PC-9 (cell line): ENCODE measurements at regions not wholly inside any gene's neighbourhood (a gene's known extent, or its start where the extent isn't known, plus 50 kb on each side); places are given as distances from the start of the nearest gene placed in this dataset.

ENCODE experiments used
- BruUV-seq: library from RNA; stranded (reverse); fragments of 400-500 nt; replicated peaks from 2 replicates; lab custom pipeline; 2021; lab: Mats Ljungman, UMichigan
- CTCF ChIA-PET: fragments of 300-600 bp; sonication (Branson Sonifier 250); formaldehyde crosslinking; loops from one replicate; lab custom pipeline; 2022; ENCODE audit warnings: antibody characterized with exemption; lab: Charles Lee
- POLR2A ChIA-PET: fragments of 300-600 bp; sonication (Branson Sonifier 250); formaldehyde crosslinking; loops from one replicate; lab custom pipeline; 2022; ENCODE audit warnings: antibody characterized with exemption; ENCODE audit not compliant: unreplicated experiment; lab: Charles Lee
- DNase-seq, 2 experiments: peaks; one replicate each; pipeline versions ENCODE4 v3.0.0 to v3.0.0-alpha.2; 2015 to 2022; ENCODE audit warnings: mixed read lengths in 1 of 2
- H2AFZ ChIP-seq: fragments of 200-600 bp; sonication (generic); 2 replicates; pipeline ENCODE4 v1.8.1; 2017; ENCODE audit warnings: antibody characterized with exemption
- H3F3A ChIP-seq: fragments of 200-600 bp; sonication (generic); 2 replicates; pipeline ENCODE4 v1.8.1; 2017; ENCODE audit warnings: antibody characterized with exemption, mild to moderate bottlenecking, low read depth; ENCODE audit not compliant: insufficient read depth
- H3K27ac ChIP-seq: fragments of 200-600 bp; sonication (generic); 2 replicates; pipeline ENCODE4 v1.6.1; 2016; ENCODE audit warnings: mixed run types
- H3K27me3 ChIP-seq: fragments of 200-600 bp; sonication (generic); 2 replicates; pipeline ENCODE4 v1.6.1; 2016; ENCODE audit warnings: low read depth, mixed run types; ENCODE audit not compliant: insufficient read depth
- H3K36me3 ChIP-seq: fragments of 200-600 bp; sonication (generic); 2 replicates; pipeline ENCODE4 v1.6.1; 2016; ENCODE audit warnings: low read depth, mixed run types
- H3K4me1 ChIP-seq: fragments of 200-600 bp; sonication (generic); replicated peaks from 2 replicates; pipeline ENCODE4 v1.6.1; 2016; ENCODE audit warnings: mixed run types; ENCODE audit not compliant: insufficient read depth
- H3K4me2 ChIP-seq: fragments of 200-600 bp; sonication (generic); 2 replicates; pipeline ENCODE4 v1.6.1; 2017; ENCODE audit warnings: mixed run types
- H3K4me3 ChIP-seq: fragments of 200-600 bp; sonication (generic); 2 replicates; pipeline ENCODE4 v1.6.1; 2016; ENCODE audit warnings: mixed run types
- H3K79me2 ChIP-seq: fragments of 200-600 bp; sonication (generic); 2 replicates; pipeline ENCODE4 v1.6.1; 2017; ENCODE audit warnings: low read depth, mixed run types
- H3K9me2 ChIP-seq: fragments of 200-600 bp; sonication (generic); 2 replicates; pipeline ENCODE4 v1.8.1; 2017; ENCODE audit warnings: mild to moderate bottlenecking; ENCODE audit not compliant: insufficient read depth
- H3K9me3 ChIP-seq: fragments of 200-600 bp; sonication (generic); 2 replicates; pipeline ENCODE4 v1.8.1; 2016; ENCODE audit warnings: low read depth; ENCODE audit not compliant: insufficient read depth
- H4K20me1 ChIP-seq: fragments of 200-600 bp; sonication (generic); 2 replicates; pipeline ENCODE4 v1.8.1; 2017; ENCODE audit not compliant: insufficient read depth
- EZH2 ChIP-seq: fragments of 200-600 bp; sonication (generic); IDR thresholded peaks from 2 replicates; pipeline ENCODE4 v1.8.0; 2017; ENCODE audit warnings: antibody characterized with exemption, low read depth
- intact Hi-C: fragments of 100-400 bp; cut with micrococcal nuclease; formaldehyde crosslinking; loops from one replicate; pipeline ENCODE4 v1.10.0; 2022; ENCODE audit not compliant: unreplicated experiment
- TF ChIP-seq, protein P1 (sequence below): fragments of 200-600 bp; sonication (generic); conservative IDR thresholded peaks from 2 replicates; pipeline ENCODE4 v1.6.1; 2017; ENCODE audit warnings: mixed run types, antibody characterized with exemption, mild to moderate bottlenecking, moderate library complexity

DNA sequence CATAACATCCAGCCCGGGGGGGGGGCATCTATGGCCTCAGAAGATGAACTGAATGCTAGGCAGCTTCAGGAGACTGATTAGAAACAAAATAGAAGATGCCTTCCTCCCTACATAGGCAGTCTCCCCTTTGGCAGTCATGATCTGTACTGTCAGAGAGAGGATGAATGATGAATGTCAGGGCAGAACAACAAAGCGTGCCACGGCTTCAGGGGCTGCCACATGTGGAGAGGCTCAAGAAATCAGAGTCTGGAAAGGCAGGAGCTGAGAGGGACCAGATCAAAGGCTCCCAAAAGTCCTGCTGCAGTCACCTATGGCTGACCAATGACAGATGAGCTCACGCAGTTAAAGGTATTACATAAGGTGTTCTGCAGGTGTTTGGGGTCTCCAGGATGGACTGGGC, 180.4 kb downstream of the UACA start:
- no peak overlapping the region for H3K4me3 ChIP-seq
- no peaks in the 10 kb centered on the region for H3K9me2 ChIP-seq
- peaks cover 18% of the 10 kb centered on the region for H3K4me1 ChIP-seq
- CTCF ChIA-PET, result no interaction called here
- H3K79me2 ChIP-seq, result no peaks in the 10 kb centered on the region
- H3F3A ChIP-seq, result peaks cover 6% of the 10 kb centered on the region; the same call in 1 of the 2 replicates
- no peaks in the 10 kb centered on the region for H3K36me3 ChIP-seq
- POLR2A ChIA-PET, result no interaction called here
- no peaks in the 10 kb centered on the region for H3K9me3 ChIP-seq
- no TSS peak for BruUV-seq
- no peak overlapping the region for H3K27ac ChIP-seq
- TF ChIP-seq EZH2, result no peak
- TF ChIP-seq, protein P1, sequence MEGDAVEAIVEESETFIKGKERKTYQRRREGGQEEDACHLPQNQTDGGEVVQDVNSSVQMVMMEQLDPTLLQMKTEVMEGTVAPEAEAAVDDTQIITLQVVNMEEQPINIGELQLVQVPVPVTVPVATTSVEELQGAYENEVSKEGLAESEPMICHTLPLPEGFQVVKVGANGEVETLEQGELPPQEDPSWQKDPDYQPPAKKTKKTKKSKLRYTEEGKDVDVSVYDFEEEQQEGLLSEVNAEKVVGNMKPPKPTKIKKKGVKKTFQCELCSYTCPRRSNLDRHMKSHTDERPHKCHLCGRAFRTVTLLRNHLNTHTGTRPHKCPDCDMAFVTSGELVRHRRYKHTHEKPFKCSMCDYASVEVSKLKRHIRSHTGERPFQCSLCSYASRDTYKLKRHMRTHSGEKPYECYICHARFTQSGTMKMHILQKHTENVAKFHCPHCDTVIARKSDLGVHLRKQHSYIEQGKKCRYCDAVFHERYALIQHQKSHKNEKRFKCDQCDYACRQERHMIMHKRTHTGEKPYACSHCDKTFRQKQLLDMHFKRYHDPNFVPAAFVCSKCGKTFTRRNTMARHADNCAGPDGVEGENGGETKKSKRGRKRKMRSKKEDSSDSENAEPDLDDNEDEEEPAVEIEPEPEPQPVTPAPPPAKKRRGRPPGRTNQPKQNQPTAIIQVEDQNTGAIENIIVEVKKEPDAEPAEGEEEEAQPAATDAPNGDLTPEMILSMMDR, result no peak
- no peak overlapping the region for H3K4me2 ChIP-seq
- no peaks in the 10 kb centered on the region for H4K20me1 ChIP-seq
- intact Hi-C loops, result loop anchor here (5.0 to 10.0 kb wide), 3 partner anchors 338 to 1106 kb away; partner anchors contain the start of gene TLE3
- H3K27me3 ChIP-seq, result no peaks in the 10 kb centered on the region
- DNase-seq, result no peak
- H2AFZ ChIP-seq, result no peak overlapping the region

DNA sequence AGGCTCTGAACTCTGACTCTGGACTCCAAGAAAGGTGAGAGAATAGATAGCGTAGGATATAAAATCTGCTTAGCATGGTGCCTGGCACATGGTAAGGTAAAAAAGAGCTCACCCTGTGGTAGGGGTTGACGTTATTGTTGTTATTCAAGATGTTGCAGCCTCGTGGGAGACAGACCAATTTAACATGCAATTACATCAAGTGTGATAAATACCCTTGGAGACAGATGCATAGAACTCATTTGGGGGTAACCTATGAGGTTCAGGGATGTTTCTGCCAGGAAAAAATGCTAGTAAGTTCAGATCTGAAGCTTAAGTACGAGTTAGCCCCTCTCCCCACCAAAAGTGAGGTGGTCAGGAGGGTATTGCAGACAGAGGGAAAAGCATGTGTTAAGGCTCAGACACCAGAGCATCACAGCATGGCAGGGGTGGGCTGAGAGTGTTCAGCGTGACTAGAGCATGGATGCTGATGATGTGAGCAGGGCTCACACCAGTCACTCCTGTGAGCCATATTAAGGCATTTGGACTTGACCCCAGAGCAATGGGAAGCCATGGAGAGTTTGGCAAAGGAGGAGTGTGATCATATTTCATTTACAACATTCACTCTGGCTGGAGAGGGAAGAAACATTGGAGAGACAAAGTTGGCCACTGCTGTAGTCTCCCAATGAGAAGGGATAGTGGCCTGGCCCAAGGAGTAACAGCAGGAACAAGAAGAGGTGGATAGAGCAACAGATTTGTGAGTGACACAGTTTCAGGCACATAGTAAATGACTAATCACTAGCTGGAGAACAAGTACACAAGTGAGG, 181.0 kb downstream of the UACA start:
- intact Hi-C loops, result loop anchor here (5.0 to 10.0 kb wide), 3 partner anchors 338 to 1105 kb away; partner anchors contain the start of gene TLE3
- Histone ChIP-seq H4K20me1 (no peaks in the 10 kb centered on the region), H3K27ac (no peak overlapping the region), H3K79me2 (no peaks in the 10 kb centered on the region), H3K4me2 (no peak overlapping the region), H3K9me2 (no peaks in the 10 kb centered on the region), H3F3A (peaks cover 6% of the 10 kb centered on the region; the same call in 1 of the 2 replicates), H3K4me1 (peaks cover 18% of the 10 kb centered on the region), H3K36me3 (no peaks in the 10 kb centered on the region), H3K27me3 (no peaks in the 10 kb centered on the region), H3K9me3 (no peaks in the 10 kb centered on the region), H2AFZ (no peak overlapping the region), H3K4me3 (no peak overlapping the region)
- no peak for DNase-seq
- BruUV-seq, result no TSS peak
- CTCF ChIA-PET, result no interaction called here
- POLR2A ChIA-PET, result interaction anchor here (0.6 kb wide), 1 partner anchor 51 kb away, joined by 3 read pairs; no protein-coding TSS in a partner anchor
- TF ChIP-seq, protein P1, result no peak
- no peak for TF ChIP-seq EZH2

DNA sequence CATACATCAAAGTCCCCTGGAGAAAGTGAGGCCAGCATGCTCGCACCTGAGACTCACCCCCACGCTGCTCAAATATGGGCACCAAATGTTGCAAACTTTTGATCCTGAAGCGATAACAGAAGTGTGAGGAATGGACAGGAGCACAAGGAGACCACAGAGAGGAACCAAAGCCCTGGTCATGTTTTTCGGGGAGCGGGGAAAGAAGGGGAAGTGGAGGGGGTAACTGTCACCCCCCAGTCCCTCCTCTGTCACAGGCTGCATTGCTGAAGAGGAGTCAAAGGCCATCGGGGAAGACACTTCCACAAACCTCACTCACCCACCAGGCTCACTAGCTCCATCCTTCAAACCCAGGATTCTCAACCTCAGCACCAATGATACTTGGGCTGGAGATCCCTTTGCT, 182.4 kb downstream of the UACA start:
- intact Hi-C loops, result loop anchor here (5.0 to 10.0 kb wide), 3 partner anchors 336 to 1104 kb away; partner anchors contain the start of gene TLE3
- POLR2A ChIA-PET, result no interaction called here
- CTCF ChIA-PET, result no interaction called here

More for the DNA sequence above, 182.4 kb downstream of the UACA start:
- Histone ChIP-seq H3K36me3 (no peaks in the 10 kb centered on the region), H3K9me2 (no peaks in the 10 kb centered on the region), H3K27me3 (no peaks in the 10 kb centered on the region), H3K4me2 (no peak overlapping the region), H4K20me1 (no peaks in the 10 kb centered on the region), H3K79me2 (no peaks in the 10 kb centered on the region), H3F3A (peaks cover 6% of the 10 kb centered on the region; the same call in 1 of the 2 replicates), H3K4me1 (peaks cover 18% of the 10 kb centered on the region), H3K4me3 (no peak overlapping the region), H3K9me3 (no peaks in the 10 kb centered on the region), H3K27ac (no peak overlapping the region), H2AFZ (no peak overlapping the region)
- no peak for DNase-seq
- BruUV-seq, result no TSS peak
- TF ChIP-seq, protein P1, result no peak
- TF ChIP-seq EZH2, result no peak
